Endodermal cell (in vitro differentiated cells): ENCODE measurements at regions not wholly inside any gene's neighbourhood (a gene's known extent, or its start where the extent isn't known, plus 50 kb on each side); places are given as distances from the start of the nearest gene placed in this dataset.
"Not testable (repeated sequence)": the region's sequence is repeated elsewhere in the genome, so short reads cannot be mapped to it uniquely, and the experiment has no call there.

Source experiments
- DNase-seq: peaks from one replicate; pipeline ENCODE4 v3.0.0-alpha.2; 2017
- H3K27ac ChIP-seq: 2 replicates; pipeline ENCODE4 v1.5.1; 2013; ENCODE audit warnings: mild to moderate bottlenecking, low read depth, low read length, moderate library complexity
- H3K27me3 ChIP-seq: 2 replicates; pipeline ENCODE4 v1.6.1; 2013; ENCODE audit warnings: mild to moderate bottlenecking, low read length, moderate library complexity; ENCODE audit not compliant: insufficient read depth, control insufficient read depth, poor library complexity, severe bottlenecking
- H3K36me3 ChIP-seq: 2 replicates; pipeline ENCODE4 v1.7.0; 2013; ENCODE audit warnings: mild to moderate bottlenecking, low read length, moderate library complexity; ENCODE audit not compliant: control insufficient read depth, insufficient read depth
- H3K4me1 ChIP-seq: one replicate; pipeline ENCODE4 v1.7.0; 2013; ENCODE audit warnings: low read length; ENCODE audit not compliant: control insufficient read depth, insufficient read depth
- H3K4me3 ChIP-seq: 2 replicates; pipeline ENCODE4 v1.5.1; 2013; ENCODE audit warnings: mild to moderate bottlenecking, low read length, moderate library complexity
- H3K9ac ChIP-seq: 2 replicates; pipeline ENCODE4 v1.6.1; 2013; ENCODE audit warnings: mild to moderate bottlenecking, low read length, moderate library complexity; ENCODE audit not compliant: poor library complexity, severe bottlenecking; ENCODE audit errors: extremely low read depth
- H3K9me3 ChIP-seq: 2 replicates; pipeline ENCODE4 v1.6.1; 2013; ENCODE audit warnings: mild to moderate bottlenecking, low read length, moderate library complexity; ENCODE audit not compliant: control insufficient read depth
- H3K27ac Mint-ChIP-seq: 2 replicates; pipeline ENCODE4 v1.8.0; 2020; ENCODE audit warnings: mixed read lengths
- H3K27me3 Mint-ChIP-seq: 2 replicates; pipeline ENCODE4 v1.8.0; 2021; ENCODE audit warnings: mild to moderate bottlenecking, mixed read lengths; ENCODE audit not compliant: insufficient read depth
- H3K36me3 Mint-ChIP-seq: 2 replicates; pipeline ENCODE4 v1.8.0; 2020; ENCODE audit warnings: low read depth, mixed read lengths
- H3K4me1 Mint-ChIP-seq: 2 replicates; pipeline ENCODE4 v1.8.0; 2020; ENCODE audit warnings: mixed read lengths
- H3K4me3 Mint-ChIP-seq: 2 replicates; pipeline ENCODE4 v1.8.0; 2020; ENCODE audit warnings: mild to moderate bottlenecking, moderate library complexity, mixed read lengths
- H3K9me3 Mint-ChIP-seq: 2 replicates; pipeline ENCODE4 v1.8.0; 2020; ENCODE audit warnings: mild to moderate bottlenecking, mixed read lengths
- WGBS, 2 experiments: methylation state at CpG; one replicate each; pipeline versions ENCODE4 v1.1.5 to v1.1.7; 2013; ENCODE audit warnings: missing lambda C conversion rate in 2 of 2, mixed read lengths in 1 of 2; ENCODE audit not compliant: insufficient coverage in 1 of 2, insufficient read length in 1 of 2; 5-methylcytosine and 5-hydroxymethylcytosine counted together
- TF ChIP-seq, protein P1 (sequence below): fragments of 200-600 bp; sonication (generic); conservative IDR thresholded peaks from 2 replicates; pipeline ENCODE4 v1.5.0; 2021; ENCODE audit warnings: antibody characterized with exemption, mild to moderate bottlenecking

- H3K36me3 Mint-ChIP-seq, H3K27ac Mint-ChIP-seq, H3K4me1 ChIP-seq, H3K4me1 Mint-ChIP-seq, H3K27me3 ChIP-seq, H3K4me3 Mint-ChIP-seq, H3K9me3 ChIP-seq, H3K9ac ChIP-seq, H3K36me3 ChIP-seq, H3K4me3 ChIP-seq, H3K27ac ChIP-seq: not testable (repeated sequence)
- 60 to 78% methylated on average over 4 to 8 of the region's 8 CpGs for WGBS, 2 experiments
- peak; percentile 44 for DNase-seq
- Mint-ChIP-seq H3K27me3 (peaks cover 24% of the 10 kb centered on the region), H3K9me3 (peaks cover 47% of the 10 kb centered on the region)
Measured at GRCh38 chr10:78096486-78096885, 62.8 kb downstream of the RPS24 start.

- H3K36me3 Mint-ChIP-seq, DNase-seq, H3K27ac Mint-ChIP-seq, H3K27me3 ChIP-seq, H3K27ac ChIP-seq, H3K4me1 ChIP-seq, H3K4me3 ChIP-seq, H3K36me3 ChIP-seq, H3K4me1 Mint-ChIP-seq, H3K4me3 Mint-ChIP-seq, H3K9ac ChIP-seq: not testable (repeated sequence)
- H3K9me3 ChIP-seq: peaks cover 27% of the 10 kb centered on the region
- H3K27me3 Mint-ChIP-seq: peaks cover 19% of the 10 kb centered on the region
- H3K9me3 Mint-ChIP-seq: peaks cover 84% of the 10 kb centered on the region
- WGBS, 2 experiments: 100% methylated on average over 1 of the region's 2 CpGs; no CpG with 5 or more reads in 1 of the 2 experiments
Measured at GRCh38 chr10:78102593-78102992, 68.9 kb downstream of the RPS24 start.

- DNase-seq: peak; percentile 74
- Histone ChIP-seq H3K9me3 (peaks cover 33% of the 10 kb centered on the region), H3K4me3 (no peak overlapping the region), H3K36me3 (no peaks in the 10 kb centered on the region), H3K27ac (no peak overlapping the region), H3K9ac (no peak overlapping the region), H3K27me3 (no peaks in the 10 kb centered on the region), H3K4me1 (no peaks in the 10 kb centered on the region)
- Mint-ChIP-seq H3K9me3 (peaks cover 43% of the 10 kb centered on the region), H3K4me1 (peaks cover 7% of the 10 kb centered on the region), H3K36me3 (peaks cover 3% of the 10 kb centered on the region), H3K4me3 (no peak overlapping the region), H3K27ac (no peak overlapping the region), H3K27me3 (peaks cover 4% of the 10 kb centered on the region)
- WGBS, 2 experiments: 20 to 29% methylated on average over 2 of the region's 2 CpGs
- TF ChIP-seq, protein P1, sequence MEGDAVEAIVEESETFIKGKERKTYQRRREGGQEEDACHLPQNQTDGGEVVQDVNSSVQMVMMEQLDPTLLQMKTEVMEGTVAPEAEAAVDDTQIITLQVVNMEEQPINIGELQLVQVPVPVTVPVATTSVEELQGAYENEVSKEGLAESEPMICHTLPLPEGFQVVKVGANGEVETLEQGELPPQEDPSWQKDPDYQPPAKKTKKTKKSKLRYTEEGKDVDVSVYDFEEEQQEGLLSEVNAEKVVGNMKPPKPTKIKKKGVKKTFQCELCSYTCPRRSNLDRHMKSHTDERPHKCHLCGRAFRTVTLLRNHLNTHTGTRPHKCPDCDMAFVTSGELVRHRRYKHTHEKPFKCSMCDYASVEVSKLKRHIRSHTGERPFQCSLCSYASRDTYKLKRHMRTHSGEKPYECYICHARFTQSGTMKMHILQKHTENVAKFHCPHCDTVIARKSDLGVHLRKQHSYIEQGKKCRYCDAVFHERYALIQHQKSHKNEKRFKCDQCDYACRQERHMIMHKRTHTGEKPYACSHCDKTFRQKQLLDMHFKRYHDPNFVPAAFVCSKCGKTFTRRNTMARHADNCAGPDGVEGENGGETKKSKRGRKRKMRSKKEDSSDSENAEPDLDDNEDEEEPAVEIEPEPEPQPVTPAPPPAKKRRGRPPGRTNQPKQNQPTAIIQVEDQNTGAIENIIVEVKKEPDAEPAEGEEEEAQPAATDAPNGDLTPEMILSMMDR: peak; percentile 55
Measured at GRCh38 chr10:78109210-78109609, 75.5 kb downstream of the RPS24 start.

GRCh38 chr10:78115135-78115853 is 81.6 kb downstream of the RPS24 start:
- TF ChIP-seq, protein P1: no peak
- Histone ChIP-seq H3K27me3 (peaks cover 12% of the 10 kb centered on the region), H3K9me3 (no peaks in the 10 kb centered on the region), H3K9ac (no peak overlapping the region), H3K27ac (no peak overlapping the region), H3K4me3 (no peak overlapping the region), H3K36me3 (no peaks in the 10 kb centered on the region), H3K4me1 (no peaks in the 10 kb centered on the region)
- no peak for DNase-seq
- H3K27me3 Mint-ChIP-seq: peaks cover 9% of the 10 kb centered on the region
- H3K27ac Mint-ChIP-seq: no peak overlapping the region
- H3K9me3 Mint-ChIP-seq: no peaks in the 10 kb centered on the region
- H3K36me3 Mint-ChIP-seq: no peaks in the 10 kb centered on the region
- H3K4me1 Mint-ChIP-seq: peaks cover 4% of the 10 kb centered on the region
- no peak overlapping the region for H3K4me3 Mint-ChIP-seq
- 86 to 93% methylated on average over 5 to 7 of the region's 7 CpGs for WGBS, 2 experiments
